GM10266 (cell line): ENCODE measurements at regions not wholly inside any gene's neighbourhood (a gene's known extent, or its start where the extent isn't known, plus 50 kb on each side); places are given as distances from the start of the nearest gene placed in this dataset.

Experiments
- DNase-seq: peaks from one replicate; pipeline ENCODE4 v3.0.0; 2012; ENCODE audit errors: extremely low spot score
- TF ChIP-seq, protein P1 (sequence below): IDR thresholded peaks from 2 replicates; pipeline ENCODE4 v1.5.1; 2012; ENCODE audit warnings: mild to moderate bottlenecking, low read depth; ENCODE audit not compliant: control insufficient read depth, insufficient read depth; ENCODE audit errors: missing control alignments

DNA sequence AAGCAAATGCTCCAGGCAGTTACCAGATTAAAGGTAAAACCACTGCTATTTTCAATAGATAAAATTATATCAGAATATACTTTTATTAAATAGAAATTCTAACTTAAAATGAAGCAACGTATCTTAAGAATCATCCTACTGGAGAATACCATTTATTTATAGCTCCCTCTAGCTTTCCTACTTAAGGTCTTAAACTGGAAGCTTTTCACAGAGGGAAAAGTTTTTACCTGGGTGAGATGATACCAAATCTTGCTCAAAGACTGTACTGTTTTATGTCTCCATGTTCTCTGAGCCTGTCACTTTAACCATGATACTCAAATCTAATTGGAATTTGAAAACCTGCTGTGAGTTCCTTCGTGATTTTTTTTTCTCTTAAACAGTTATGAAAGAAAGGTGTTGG is 291.8 kb downstream of the AASDHPPT start:
- TF ChIP-seq, protein P1, sequence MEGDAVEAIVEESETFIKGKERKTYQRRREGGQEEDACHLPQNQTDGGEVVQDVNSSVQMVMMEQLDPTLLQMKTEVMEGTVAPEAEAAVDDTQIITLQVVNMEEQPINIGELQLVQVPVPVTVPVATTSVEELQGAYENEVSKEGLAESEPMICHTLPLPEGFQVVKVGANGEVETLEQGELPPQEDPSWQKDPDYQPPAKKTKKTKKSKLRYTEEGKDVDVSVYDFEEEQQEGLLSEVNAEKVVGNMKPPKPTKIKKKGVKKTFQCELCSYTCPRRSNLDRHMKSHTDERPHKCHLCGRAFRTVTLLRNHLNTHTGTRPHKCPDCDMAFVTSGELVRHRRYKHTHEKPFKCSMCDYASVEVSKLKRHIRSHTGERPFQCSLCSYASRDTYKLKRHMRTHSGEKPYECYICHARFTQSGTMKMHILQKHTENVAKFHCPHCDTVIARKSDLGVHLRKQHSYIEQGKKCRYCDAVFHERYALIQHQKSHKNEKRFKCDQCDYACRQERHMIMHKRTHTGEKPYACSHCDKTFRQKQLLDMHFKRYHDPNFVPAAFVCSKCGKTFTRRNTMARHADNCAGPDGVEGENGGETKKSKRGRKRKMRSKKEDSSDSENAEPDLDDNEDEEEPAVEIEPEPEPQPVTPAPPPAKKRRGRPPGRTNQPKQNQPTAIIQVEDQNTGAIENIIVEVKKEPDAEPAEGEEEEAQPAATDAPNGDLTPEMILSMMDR: no peak
- DNase-seq: no peak

DNA sequence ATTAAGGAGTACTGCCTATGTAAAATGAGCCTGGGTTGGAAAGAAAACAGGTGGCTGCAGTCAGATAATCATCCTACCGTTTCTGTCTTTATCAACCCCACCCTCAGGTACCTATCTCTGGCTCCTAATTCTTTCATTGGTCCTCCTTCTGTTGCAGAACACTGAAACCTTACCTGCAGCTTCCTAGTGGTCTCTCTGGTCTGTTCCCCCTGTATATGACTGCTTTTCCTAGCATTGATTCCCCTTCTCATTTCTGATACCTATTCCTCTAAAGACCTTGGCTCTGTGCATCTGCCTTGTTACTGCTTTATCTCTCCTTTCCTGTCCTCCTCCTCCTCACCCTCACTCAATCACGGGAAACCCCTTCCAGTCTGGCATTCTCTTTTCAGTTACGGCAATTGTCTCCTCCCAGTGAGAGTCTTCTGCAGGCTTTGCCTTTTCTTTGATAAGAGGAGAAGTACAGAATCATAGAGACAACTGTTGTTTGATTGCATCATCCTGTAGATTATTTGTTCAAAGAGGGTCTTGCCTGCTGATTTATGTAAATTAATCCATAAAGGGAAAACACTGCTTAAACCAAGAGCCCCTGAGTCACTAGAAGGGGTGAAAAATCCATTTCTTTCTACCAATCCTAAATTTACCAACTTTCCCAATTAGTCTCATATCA is 301.2 kb downstream of the AASDHPPT start:
- TF ChIP-seq, protein P1: no peak
- DNase-seq: no peak

DNA sequence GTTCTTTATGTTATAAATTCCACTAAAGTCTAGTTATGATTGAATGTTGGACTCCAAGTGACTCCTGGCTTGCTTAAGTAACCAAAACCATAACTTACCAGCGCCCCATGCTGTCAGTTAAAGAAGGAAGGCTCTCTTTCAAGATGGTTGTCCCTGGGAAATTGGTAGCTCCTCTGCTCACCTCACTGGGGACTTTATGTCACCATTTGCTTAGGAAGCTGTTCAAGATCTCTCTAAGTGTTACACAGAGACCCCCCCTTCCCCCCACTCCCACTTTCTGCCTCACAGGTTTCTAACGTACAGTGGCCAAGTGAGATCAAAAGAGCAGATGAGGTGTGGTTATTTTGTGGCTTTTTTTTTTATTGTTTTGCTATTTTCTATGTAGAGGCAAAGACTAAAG is 301.8 kb downstream of the AASDHPPT start:
- TF ChIP-seq, protein P1: no peak
- no peak for DNase-seq

DNA sequence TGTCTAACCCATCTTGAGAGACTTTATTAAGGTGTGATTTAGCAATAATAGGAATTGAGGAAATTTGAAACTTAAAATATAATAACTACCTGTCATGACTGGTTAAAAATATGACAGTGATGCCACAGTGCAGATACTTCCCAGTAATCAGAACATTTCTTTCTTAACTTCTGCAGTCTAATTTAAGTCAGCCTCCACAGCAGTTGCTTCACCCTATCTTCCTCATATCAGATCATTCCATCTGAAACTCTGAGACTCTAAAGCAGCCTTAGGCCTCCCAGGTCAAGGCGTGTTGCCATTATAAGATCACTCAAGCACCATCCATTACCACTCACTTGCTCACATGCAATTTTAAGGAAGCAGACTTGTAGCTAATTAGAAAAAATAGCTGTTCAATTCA is 302.2 kb downstream of the AASDHPPT start:
- DNase-seq: no peak
- TF ChIP-seq, protein P1: no peak

DNA sequence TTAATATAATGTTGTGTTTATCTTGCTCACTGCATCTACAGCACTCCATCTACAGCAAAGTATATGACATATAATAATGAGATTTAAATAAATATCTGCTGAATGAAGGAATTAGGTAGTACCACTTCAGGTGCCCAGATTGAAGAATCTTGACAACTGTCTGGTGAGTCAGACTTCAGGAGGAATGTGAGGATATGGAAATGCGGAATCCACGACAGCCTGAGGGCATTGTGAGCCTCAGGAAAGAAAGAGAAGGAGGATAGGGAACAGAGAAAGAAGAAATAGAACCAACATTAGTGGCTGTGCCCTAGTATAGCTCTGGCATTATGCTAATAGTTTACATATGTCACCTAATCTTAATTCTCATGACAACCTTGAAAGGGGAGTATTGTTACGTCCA is 304.4 kb downstream of the AASDHPPT start:
- TF ChIP-seq, protein P1: no peak
- no peak for DNase-seq

DNA sequence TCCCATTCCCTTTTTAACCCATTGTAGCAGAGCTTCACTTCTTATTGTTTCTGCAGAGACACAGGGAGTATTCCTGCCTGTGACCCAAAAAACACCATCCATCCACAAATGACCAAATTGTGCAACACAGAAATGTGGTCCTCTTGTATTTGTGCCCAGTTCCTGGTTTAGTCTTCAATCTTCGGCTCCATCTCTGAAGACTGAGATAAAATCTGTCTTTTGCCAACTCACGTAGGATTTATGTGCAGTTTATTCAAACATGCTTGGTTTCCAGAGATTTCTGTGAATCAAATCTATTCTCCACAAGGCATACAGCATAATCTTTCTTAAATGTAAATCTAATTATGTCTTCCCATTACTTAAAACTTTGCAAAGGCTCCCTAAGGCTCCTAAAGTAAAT is 307.0 kb downstream of the AASDHPPT start:
- no peak for DNase-seq
- TF ChIP-seq, protein P1: no peak

DNA sequence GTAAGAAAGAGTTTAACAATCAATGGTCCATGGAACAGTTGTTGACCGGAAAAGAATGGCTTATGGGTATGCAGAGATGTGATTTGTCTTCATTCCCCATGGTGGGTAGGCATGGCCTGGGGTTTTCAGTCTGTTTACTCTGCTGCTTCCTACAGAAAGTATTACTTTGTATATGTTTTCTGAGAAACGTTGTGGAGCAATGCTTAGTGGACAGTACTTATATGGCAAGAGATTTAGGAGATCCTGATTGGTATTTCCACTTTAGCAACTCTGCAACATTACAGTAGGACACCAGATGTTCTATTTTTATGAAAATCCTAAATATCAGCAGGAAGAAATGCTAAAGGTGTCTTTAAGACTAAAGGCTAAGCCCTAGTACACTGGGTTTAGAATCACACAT is 309.1 kb downstream of the AASDHPPT start:
- no peak for DNase-seq
- TF ChIP-seq, protein P1: no peak
